Activated naive CD4-positive, alpha-beta T cell treated with anti-CD3 and anti-CD28 coated beads, Interleukin-2, amount 50 U/mL, for 72 hours (primary cell): ENCODE measurements at regions not wholly inside any gene's neighbourhood (a gene's known extent, or its start where the extent isn't known, plus 50 kb on each side); places are given as distances from the start of the nearest gene placed in this dataset.
"Not testable (repeated sequence)": the region's sequence is repeated elsewhere in the genome, so short reads cannot be mapped to it uniquely, and the experiment has no call there.

Experiments used
- ATAC-seq, 2 donors: fragments of 150-1000 bp; cut with Tn5 transposase; 2 replicates each; pipeline ENCODE4 v1.10.0; 2021; ENCODE audit warnings: mild to moderate bottlenecking in 2 of 2, moderate library complexity in 2 of 2
- DNase-seq, 2 donors: peaks; one replicate each; pipeline ENCODE4 v3.0.0; 2021 to 2022; ENCODE audit warnings: low spot score in 2 of 2
- H3K27ac Mint-ChIP-seq, 2 donors: one replicate each; pipeline ENCODE4 v1.8.0; 2022; ENCODE audit warnings: mild to moderate bottlenecking in 2 of 2, mixed read lengths in 2 of 2
- H3K36me3 Mint-ChIP-seq, 2 donors: one replicate each; pipeline ENCODE4 v1.8.0; 2022; ENCODE audit warnings: mixed read lengths in 2 of 2
- H3K9me3 Mint-ChIP-seq, 2 donors: one replicate each; pipeline ENCODE4 v1.8.0; 2022; ENCODE audit warnings: mixed read lengths in 2 of 2

- H3K36me3 Mint-ChIP-seq: no peaks in the 10 kb centered on the region
- DNase-seq: no peak
- peaks cover 0 to 4% of the 10 kb centered on the region in 2 donors for H3K9me3 Mint-ChIP-seq
- ATAC-seq: no peak
- no peak overlapping the region for H3K27ac Mint-ChIP-seq
Measured at GRCh38 chr12:83759906-83760305, 1073.2 kb downstream of the TMTC2 start.

GRCh38 chr12:83758888-83759631 is 1072.4 kb downstream of the TMTC2 start:
- DNase-seq (no peak), ATAC-seq (no peak)
- H3K36me3 Mint-ChIP-seq: no peaks in the 10 kb centered on the region
- no peak overlapping the region for H3K27ac Mint-ChIP-seq
- H3K9me3 Mint-ChIP-seq: peaks cover 0 to 4% of the 10 kb centered on the region in 2 donors

- no peaks in the 10 kb centered on the region for H3K9me3 Mint-ChIP-seq
- ATAC-seq (no peak), DNase-seq (no peak)
- H3K36me3 Mint-ChIP-seq: no peaks in the 10 kb centered on the region
- H3K27ac Mint-ChIP-seq: no peak overlapping the region
Measured at GRCh38 chr12:83753904-83754303, 1067.2 kb downstream of the TMTC2 start.

GRCh38 chr12:83753205-83753604 is 1066.5 kb downstream of the TMTC2 start:
- ATAC-seq: no peak

GRCh38 chr12:83739607-83740006 is 1052.9 kb downstream of the TMTC2 start:
- no peak overlapping the region for H3K27ac Mint-ChIP-seq
- no peak for DNase-seq

More at GRCh38 chr12:83753205-83753604, 1066.5 kb downstream of the TMTC2 start:
- DNase-seq: no peak
- Mint-ChIP-seq H3K27ac (no peak overlapping the region), H3K36me3 (no peaks in the 10 kb centered on the region), H3K9me3 (no peaks in the 10 kb centered on the region)

GRCh38 chr12:83710851-83711250 is 1024.1 kb downstream of the TMTC2 start:
- H3K9me3 Mint-ChIP-seq: peaks cover 14 to 28% of the 10 kb centered on the region in 2 donors
- ATAC-seq (no peak), DNase-seq (no peak)
- no peak overlapping the region for H3K27ac Mint-ChIP-seq
- peaks cover 0 to 6% of the 10 kb centered on the region in 2 donors for H3K36me3 Mint-ChIP-seq

More at GRCh38 chr12:83739607-83740006, 1052.9 kb downstream of the TMTC2 start:
- Mint-ChIP-seq H3K36me3 (peaks cover 0 to 8% of the 10 kb centered on the region in 2 donors), H3K9me3 (peaks cover 10 to 12% of the 10 kb centered on the region in 2 donors)
- no peak for ATAC-seq

- no peak overlapping the region for H3K27ac Mint-ChIP-seq
- peaks cover 14 to 28% of the 10 kb centered on the region in 2 donors for H3K9me3 Mint-ChIP-seq
- peaks cover 0 to 6% of the 10 kb centered on the region in 2 donors for H3K36me3 Mint-ChIP-seq
- DNase-seq: no peak
- ATAC-seq: no peak
Measured at GRCh38 chr12:83709899-83710298, 1023.2 kb downstream of the TMTC2 start.

- peaks cover 0 to 10% of the 10 kb centered on the region in 2 donors for H3K36me3 Mint-ChIP-seq
Measured at GRCh38 chr12:83700838-83701237, 1014.1 kb downstream of the TMTC2 start.

GRCh38 chr12:83696311-83696710 is 1009.6 kb downstream of the TMTC2 start:
- H3K27ac Mint-ChIP-seq, DNase-seq, H3K36me3 Mint-ChIP-seq, ATAC-seq: not testable (repeated sequence)
- peaks cover 0 to 37% of the 10 kb centered on the region in 2 donors for H3K9me3 Mint-ChIP-seq

More at GRCh38 chr12:83700838-83701237, 1014.1 kb downstream of the TMTC2 start:
- DNase-seq (no peak), ATAC-seq (no peak)
- H3K27ac Mint-ChIP-seq: no peak overlapping the region
- H3K9me3 Mint-ChIP-seq: peaks cover 0 to 24% of the 10 kb centered on the region in 2 donors

GRCh38 chr12:83691730-83692129 is 1005.0 kb downstream of the TMTC2 start:
- peaks cover 0 to 10% of the 10 kb centered on the region in 2 donors for H3K36me3 Mint-ChIP-seq
- H3K27ac Mint-ChIP-seq: no peak overlapping the region
- DNase-seq: no peak
- no peak for ATAC-seq
- H3K9me3 Mint-ChIP-seq: peaks cover 5 to 33% of the 10 kb centered on the region in 2 donors

- ATAC-seq: no peak
- H3K27ac Mint-ChIP-seq: no peak overlapping the region
- no peak for DNase-seq
- peaks cover 0 to 10% of the 10 kb centered on the region in 2 donors for H3K36me3 Mint-ChIP-seq
- peaks cover 5 to 29% of the 10 kb centered on the region in 2 donors for H3K9me3 Mint-ChIP-seq
Measured at GRCh38 chr12:83690465-83690864, 1003.8 kb downstream of the TMTC2 start.

GRCh38 chr12:83689333-83689732 is 1002.6 kb downstream of the TMTC2 start:
- no peak for DNase-seq
- peaks cover 8 to 22% of the 10 kb centered on the region in 2 donors for H3K9me3 Mint-ChIP-seq
- no peak for ATAC-seq
- H3K27ac Mint-ChIP-seq: no peak overlapping the region
- H3K36me3 Mint-ChIP-seq: peaks cover 0 to 13% of the 10 kb centered on the region in 2 donors

GRCh38 chr12:83676781-83677295 is 990.1 kb downstream of the TMTC2 start:
- H3K9me3 Mint-ChIP-seq: no peaks in the 10 kb centered on the region
- H3K27ac Mint-ChIP-seq: no peak overlapping the region
- DNase-seq (no peak), ATAC-seq (no peak)
- no peaks in the 10 kb centered on the region for H3K36me3 Mint-ChIP-seq

GRCh38 chr12:83666690-83667089 is 980.0 kb downstream of the TMTC2 start:
- Mint-ChIP-seq H3K27ac (no peak overlapping the region), H3K9me3 (no peaks in the 10 kb centered on the region), H3K36me3 (no peaks in the 10 kb centered on the region)
- ATAC-seq (no peak), DNase-seq (no peak)

- Mint-ChIP-seq H3K36me3 (no peaks in the 10 kb centered on the region), H3K9me3 (no peaks in the 10 kb centered on the region), H3K27ac (no peak overlapping the region)
- DNase-seq: no peak
- ATAC-seq: no peak
Measured at GRCh38 chr12:83665634-83666218, 979.0 kb downstream of the TMTC2 start.

GRCh38 chr12:83664650-83665049 is 977.9 kb downstream of the TMTC2 start:
- ATAC-seq (no peak), DNase-seq (no peak)
- no peaks in the 10 kb centered on the region for H3K9me3 Mint-ChIP-seq
- no peaks in the 10 kb centered on the region for H3K36me3 Mint-ChIP-seq
- H3K27ac Mint-ChIP-seq: no peak overlapping the region

- Mint-ChIP-seq H3K36me3 (no peaks in the 10 kb centered on the region), H3K9me3 (no peaks in the 10 kb centered on the region), H3K27ac (no peak overlapping the region)
- no peak for DNase-seq
- no peak for ATAC-seq
Measured at GRCh38 chr12:83660727-83661358, 974.1 kb downstream of the TMTC2 start.
